ENCODE measurements at regions not wholly inside any gene's neighbourhood (a gene's known extent, or its start where the extent isn't known, plus 50 kb on each side); places are given as distances from the start of the nearest gene placed in this dataset.

DNA sequence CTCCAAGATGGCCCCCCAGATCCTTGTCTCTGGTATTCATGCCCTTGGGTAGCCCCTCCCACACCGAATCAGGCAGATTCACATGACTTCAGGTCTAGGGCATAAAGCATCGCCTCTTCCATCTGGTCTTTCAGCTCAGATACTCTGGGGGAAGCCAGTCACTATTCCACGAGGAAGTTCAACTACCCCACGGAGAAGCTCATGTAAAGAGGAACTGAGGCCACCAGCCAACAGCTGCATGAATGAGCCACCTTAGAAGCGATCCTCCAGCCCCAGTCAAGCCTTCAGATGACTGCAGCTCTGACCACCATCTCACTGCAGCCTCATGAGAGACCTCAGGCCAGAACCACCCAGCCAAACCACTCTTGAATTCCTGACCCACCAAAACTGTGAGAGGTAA, 54.1 kb downstream of the SOCS3 start:
- no peak for DNase-seq
- no peaks in the 10 kb centered on the region for H3K4me1 ChIP-seq (ENCODE audit: insufficient read depth)
- H3K9me2 ChIP-seq (ENCODE audit: insufficient read depth) = no peaks in the 10 kb centered on the region
- in situ Hi-C loops (cut with MboI) = no loop called here
- no peaks in the 10 kb centered on the region for H3K36me3 ChIP-seq (ENCODE audit: low read depth)
- H3K27ac ChIP-seq = no peak overlapping the region
- no peaks in the 10 kb centered on the region for H3K27me3 ChIP-seq (replicated peaks; ENCODE audit: insufficient read depth)
- H4K20me1 ChIP-seq (ENCODE audit: insufficient read depth) = no peaks in the 10 kb centered on the region
- H3K9me3 ChIP-seq (ENCODE audit: low read depth) = no peaks in the 10 kb centered on the region
- H3F3A ChIP-seq (ENCODE audit: insufficient read depth) = no peaks in the 10 kb centered on the region
- WGBS, 2 experiments (ENCODE audit: low coverage in 1 of 2, low lambda C conversion rate in 2 of 2, missing lambda C conversion rate in 2 of 2) = 83 to 93% methylated on average over 5 of the region's 5 CpGs
- H3K4me2 ChIP-seq (ENCODE audit: unreplicated experiment) = no peak overlapping the region
- TF ChIP-seq EZH2phosphoT487 (IDR thresholded peaks at IDR 0.05; ENCODE audit: insufficient read depth, low read depth) = no peak
- no peak for TF ChIP-seq EZH2 (IDR thresholded peaks at IDR 0.05; ENCODE audit: insufficient read depth, poor library complexity, severe bottlenecking)
- H2AFZ ChIP-seq = no peak overlapping the region
- H3K4me3 ChIP-seq = no peak overlapping the region
- no peaks in the 10 kb centered on the region for H3K79me2 ChIP-seq (ENCODE audit: insufficient read depth)
- no peak overlapping the region for H3K9ac ChIP-seq

DNA sequence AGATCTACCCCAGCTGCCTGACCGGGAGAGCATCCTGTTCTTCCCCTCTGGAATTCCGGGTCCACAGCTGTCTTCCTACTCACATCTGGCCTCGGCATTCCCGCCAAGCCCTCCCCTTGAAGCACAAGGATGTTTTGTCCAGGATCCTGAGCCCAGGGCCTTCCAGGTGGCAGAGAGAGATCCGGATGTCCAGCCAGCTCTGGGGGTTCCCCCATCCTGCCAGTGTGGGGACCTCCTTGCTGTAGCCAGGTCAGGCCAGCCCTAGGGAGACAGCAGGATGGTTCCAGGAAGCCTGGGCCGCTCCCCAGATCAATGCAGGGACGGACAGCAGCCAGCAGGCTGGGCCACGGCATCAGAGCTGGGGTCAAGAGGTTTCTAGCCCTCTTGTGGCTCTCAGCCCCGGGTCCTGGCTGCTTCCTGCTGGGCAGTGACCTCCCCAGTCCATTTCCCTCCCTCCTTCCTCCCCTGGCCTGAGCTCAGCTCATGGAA, 55.3 kb downstream of the SOCS3 start:
- Histone ChIP-seq H3K4me1 (ENCODE audit: insufficient read depth) (no peaks in the 10 kb centered on the region), H3K9me3 (ENCODE audit: low read depth) (no peaks in the 10 kb centered on the region), H2AFZ (no peak overlapping the region), H3K27ac (no peak overlapping the region), H3K4me3 (no peak overlapping the region), H3K4me2 (ENCODE audit: unreplicated experiment) (no peak overlapping the region), H3K36me3 (ENCODE audit: low read depth) (no peaks in the 10 kb centered on the region), H3K9me2 (ENCODE audit: insufficient read depth) (no peaks in the 10 kb centered on the region), H3F3A (ENCODE audit: insufficient read depth) (no peaks in the 10 kb centered on the region), H4K20me1 (ENCODE audit: insufficient read depth) (no peaks in the 10 kb centered on the region), H3K79me2 (ENCODE audit: insufficient read depth) (no peaks in the 10 kb centered on the region), H3K27me3 (replicated peaks; ENCODE audit: insufficient read depth) (no peaks in the 10 kb centered on the region), H3K9ac (no peak overlapping the region)
- WGBS, 2 experiments (ENCODE audit: low coverage in 1 of 2, low lambda C conversion rate in 2 of 2, missing lambda C conversion rate in 2 of 2) = 81 to 86% methylated on average over 7 to 9 of the region's 9 CpGs
- in situ Hi-C loops (cut with MboI) = no loop called here
- DNase-seq = no peak
- no peak for TF ChIP-seq EZH2phosphoT487 (IDR thresholded peaks at IDR 0.05; ENCODE audit: insufficient read depth, low read depth)
- TF ChIP-seq EZH2 (IDR thresholded peaks at IDR 0.05; ENCODE audit: insufficient read depth, poor library complexity, severe bottlenecking) = no peak

DNA sequence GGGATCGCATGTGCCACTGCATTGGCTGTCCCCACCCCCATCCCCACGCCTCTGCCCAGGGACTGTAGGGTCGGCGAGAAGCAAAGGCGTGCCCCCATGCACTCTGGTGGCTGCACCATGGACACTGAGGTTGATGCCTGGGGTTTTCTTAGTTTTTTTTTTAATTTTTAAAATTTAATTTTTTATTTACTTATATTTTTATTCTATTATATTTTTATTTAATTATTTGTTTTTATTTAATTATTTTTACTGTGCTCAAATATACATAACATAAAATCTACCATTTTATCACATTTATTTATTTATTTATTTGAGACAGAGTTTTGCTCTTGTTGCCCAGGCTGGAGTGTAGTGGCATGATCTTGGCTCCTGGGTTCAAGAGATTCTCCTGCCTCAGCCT, 57.4 kb downstream of the SOCS3 start:
- in situ Hi-C loops (cut with MboI) = no loop called here
- no peak overlapping the region for H3K4me3 ChIP-seq
- no peaks in the 10 kb centered on the region for H3K9me2 ChIP-seq (ENCODE audit: insufficient read depth)
- H4K20me1 ChIP-seq (ENCODE audit: insufficient read depth) = no peaks in the 10 kb centered on the region
- TF ChIP-seq EZH2phosphoT487 (IDR thresholded peaks at IDR 0.05; ENCODE audit: insufficient read depth, low read depth) (no peak), EZH2 (IDR thresholded peaks at IDR 0.05; ENCODE audit: insufficient read depth, poor library complexity, severe bottlenecking) (no peak)
- no peaks in the 10 kb centered on the region for H3F3A ChIP-seq (ENCODE audit: insufficient read depth)
- no peak overlapping the region for H3K9ac ChIP-seq
- H3K36me3 ChIP-seq (ENCODE audit: low read depth) = no peaks in the 10 kb centered on the region
- H3K27ac ChIP-seq = no peak overlapping the region
- H3K4me2 ChIP-seq (ENCODE audit: unreplicated experiment) = no peak overlapping the region
- H3K79me2 ChIP-seq (ENCODE audit: insufficient read depth) = no peaks in the 10 kb centered on the region
- H3K9me3 ChIP-seq (ENCODE audit: low read depth) = no peaks in the 10 kb centered on the region
- DNase-seq = no peak
- no peak overlapping the region for H2AFZ ChIP-seq
- H3K27me3 ChIP-seq (replicated peaks; ENCODE audit: insufficient read depth) = no peaks in the 10 kb centered on the region
- no peaks in the 10 kb centered on the region for H3K4me1 ChIP-seq (ENCODE audit: insufficient read depth)
- 87 to 89% methylated on average over 5 of the region's 5 CpGs for WGBS, 2 experiments (ENCODE audit: low coverage in 1 of 2, low lambda C conversion rate in 2 of 2, missing lambda C conversion rate in 2 of 2)

DNA sequence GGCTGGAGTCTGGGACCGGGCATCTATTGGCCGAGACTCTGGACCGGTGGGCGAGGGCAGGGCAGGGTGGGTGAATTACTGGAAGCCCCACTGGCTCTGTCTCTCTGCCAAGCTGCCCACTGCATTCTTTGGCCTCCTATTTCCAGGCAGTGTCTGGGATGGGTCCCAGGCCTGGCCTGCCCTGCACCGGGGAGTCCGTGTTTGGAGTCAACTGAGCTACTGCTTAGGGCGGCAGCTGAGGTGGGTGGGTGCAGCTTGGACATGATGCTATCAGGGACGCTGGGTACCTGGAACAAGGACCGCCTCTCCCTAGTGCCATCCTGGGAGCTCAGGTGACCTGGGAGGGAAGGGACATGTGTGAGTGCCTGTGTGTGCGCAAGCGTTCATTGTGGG, 58.1 kb downstream of the SOCS3 start:
- TF ChIP-seq EZH2phosphoT487 (IDR thresholded peaks at IDR 0.05; ENCODE audit: insufficient read depth, low read depth) = no peak
- TF ChIP-seq EZH2 (IDR thresholded peaks at IDR 0.05; ENCODE audit: insufficient read depth, poor library complexity, severe bottlenecking) = no peak
- Histone ChIP-seq H3K4me3 (no peak overlapping the region), H3K36me3 (ENCODE audit: low read depth) (no peaks in the 10 kb centered on the region), H3K9me3 (ENCODE audit: low read depth) (no peaks in the 10 kb centered on the region), H3K4me1 (ENCODE audit: insufficient read depth) (no peaks in the 10 kb centered on the region), H3K27ac (no peak overlapping the region), H3K9me2 (ENCODE audit: insufficient read depth) (no peaks in the 10 kb centered on the region), H3K9ac (no peak overlapping the region), H4K20me1 (ENCODE audit: insufficient read depth) (no peaks in the 10 kb centered on the region), H2AFZ (no peak overlapping the region), H3F3A (ENCODE audit: insufficient read depth) (no peaks in the 10 kb centered on the region), H3K27me3 (replicated peaks; ENCODE audit: insufficient read depth) (no peaks in the 10 kb centered on the region), H3K79me2 (ENCODE audit: insufficient read depth) (no peaks in the 10 kb centered on the region), H3K4me2 (ENCODE audit: unreplicated experiment) (no peak overlapping the region)
- DNase-seq = no peak
- whole genome bisulfite sequencing, 2 experiments (ENCODE audit: low coverage in 1 of 2, low lambda C conversion rate in 2 of 2, missing lambda C conversion rate in 2 of 2) = 93 to 94% methylated on average over 10 to 11 of the region's 11 CpGs
- in situ Hi-C loops (cut with MboI) = no loop called here

All from GM23248 (cell line).